CD1c-positive myeloid dendritic cell (primary cell): ENCODE measurements at regions not wholly inside any gene's neighbourhood (a gene's known extent, or its start where the extent isn't known, plus 50 kb on each side); places are given as distances from the start of the nearest gene placed in this dataset.

Experiments
- DNase-seq: peaks from one replicate; pipeline ENCODE4 v3.0.0-alpha.2; 2016; ENCODE audit errors: extremely low spot score

DNA sequence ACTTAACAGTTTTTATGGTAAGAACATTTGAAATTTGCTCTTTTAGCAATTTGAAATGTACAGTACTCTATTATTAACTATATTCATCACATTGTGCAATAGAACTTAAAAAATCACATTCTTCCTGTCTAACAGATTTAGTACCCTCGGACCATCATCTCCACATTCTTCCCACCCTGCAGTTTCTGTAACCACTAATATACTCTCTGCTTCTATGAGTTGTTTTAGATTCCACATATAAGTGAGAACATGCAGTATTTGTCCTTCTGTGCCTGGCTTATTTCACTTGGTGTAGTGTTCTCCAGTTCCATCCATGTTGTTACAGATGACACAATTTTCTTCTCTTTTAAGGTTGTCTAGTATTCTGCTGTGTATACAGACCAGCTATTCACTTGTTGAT is 88.9 kb upstream of the SEC61G start:
- DNase-seq = no peak

DNA sequence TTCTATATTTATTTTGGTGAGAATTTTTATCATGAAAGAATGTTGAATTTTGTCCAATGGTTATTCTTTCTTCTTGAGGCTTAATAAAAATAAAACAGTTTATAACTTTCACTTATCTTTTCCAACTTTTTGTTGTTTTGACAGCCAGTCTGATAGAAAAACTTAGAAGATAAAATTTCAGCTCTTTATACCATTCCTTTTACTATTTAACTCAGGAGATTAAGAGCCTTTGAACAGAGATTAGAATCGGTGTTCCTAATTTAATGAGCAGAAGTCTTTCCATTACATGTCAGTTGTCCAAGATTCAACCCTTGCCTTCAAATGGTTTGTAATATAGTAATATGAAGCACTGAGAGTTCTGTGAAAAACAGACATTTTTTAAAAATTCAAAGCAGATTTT is 97.8 kb upstream of the SEC61G start:
- DNase-seq = no peak

- no peak for DNase-seq
These were observed 98.3 kb upstream of the SEC61G start for GRCh38 chr7:54857294-54857693.

- no peak for DNase-seq
These were observed 99.1 kb upstream of the SEC61G start for GRCh38 chr7:54858008-54858692.

GRCh38 chr7:54859066-54859465 is 100.1 kb upstream of the SEC61G start:
- no peak for DNase-seq

- DNase-seq = no peak
These were observed 100.5 kb upstream of the SEC61G start for GRCh38 chr7:54859545-54859944.

- no peak for DNase-seq
These were observed 101.2 kb upstream of the SEC61G start for GRCh38 chr7:54860003-54860775.

DNA sequence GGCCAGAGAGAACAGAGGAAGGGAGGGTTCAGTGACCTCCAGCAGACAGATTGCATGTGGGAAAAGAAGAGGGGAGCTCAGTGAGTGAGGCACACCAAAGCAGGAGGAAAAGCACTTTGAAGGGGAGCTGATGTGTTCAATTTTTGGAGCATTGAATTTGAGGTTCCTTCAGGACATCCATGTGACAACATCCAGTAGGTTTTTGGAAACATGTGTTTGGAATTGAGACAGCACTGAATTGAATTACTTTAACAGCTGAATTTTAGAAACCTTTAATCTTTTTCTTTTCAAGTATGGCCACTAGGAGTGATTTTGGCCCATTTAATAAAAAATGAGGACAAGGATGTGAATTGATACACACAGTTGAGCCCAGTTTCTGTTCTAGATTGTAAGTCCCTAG is 101.8 kb upstream of the SEC61G start:
- no peak for DNase-seq

- no peak for DNase-seq
These were observed 105.7 kb upstream of the SEC61G start for GRCh38 chr7:54864663-54865062.

DNA sequence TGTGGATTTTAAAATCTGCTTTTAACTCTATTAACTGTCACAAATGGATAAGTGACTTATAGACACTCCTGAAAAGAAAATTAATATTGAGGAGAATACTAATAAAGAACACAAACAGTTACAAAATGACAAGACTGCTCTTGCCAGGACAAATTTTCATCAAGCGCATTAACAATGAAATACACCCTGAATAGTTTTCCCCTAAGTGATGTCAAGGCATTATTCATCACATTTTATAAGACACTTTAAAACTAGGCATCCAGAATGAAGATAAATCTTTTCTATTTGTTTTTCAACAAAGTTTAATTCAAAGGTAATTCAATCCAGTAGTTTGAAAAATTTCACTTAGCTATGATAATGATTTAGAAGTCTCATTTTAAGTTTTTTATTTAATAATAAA is 110.5 kb upstream of the SEC61G start:
- no peak for DNase-seq

DNA sequence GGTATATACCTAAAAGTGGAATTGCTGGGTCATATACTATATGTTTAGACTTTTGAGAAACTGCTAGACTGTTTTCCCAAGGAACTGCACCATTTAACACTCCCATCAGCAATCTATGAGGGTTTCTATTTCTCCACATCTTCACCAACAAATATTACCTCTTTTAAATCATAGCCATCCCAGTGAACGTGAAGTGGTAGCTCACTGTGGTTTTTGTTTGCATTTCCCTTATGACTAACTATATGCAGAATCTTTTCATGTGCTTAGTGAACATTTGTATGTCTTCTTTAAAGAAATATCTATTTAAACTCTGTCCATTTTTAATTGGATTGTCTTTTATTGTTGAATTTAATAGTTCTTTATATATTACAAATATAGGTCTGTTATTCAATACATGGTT is 115.8 kb upstream of the SEC61G start:
- DNase-seq = no peak

DNA sequence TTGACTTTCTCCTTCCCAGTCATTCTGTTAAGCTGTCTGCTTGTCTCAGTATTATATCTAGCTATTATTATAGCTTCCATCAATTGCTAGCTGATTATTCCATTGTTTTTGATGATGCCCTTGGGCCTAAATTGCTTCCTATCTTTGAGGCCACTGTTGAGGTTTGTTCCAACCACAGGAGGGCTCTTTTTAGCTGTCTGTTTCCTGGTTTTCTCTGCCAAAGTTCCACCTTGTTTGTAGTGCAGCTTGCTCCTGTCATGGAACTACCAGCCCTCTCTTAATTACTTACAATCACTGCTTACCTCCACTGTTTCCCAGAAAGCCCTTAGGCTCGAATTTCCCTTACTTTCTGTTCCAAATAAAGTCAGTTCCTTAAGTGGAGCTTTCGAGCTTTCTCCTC is 118.7 kb upstream of the SEC61G start:
- no peak for DNase-seq

- no peak for DNase-seq
These were observed 119.3 kb upstream of the SEC61G start for GRCh38 chr7:54878339-54878738.

GRCh38 chr7:54879776-54880175 is 120.8 kb upstream of the SEC61G start:
- DNase-seq = no peak

DNA sequence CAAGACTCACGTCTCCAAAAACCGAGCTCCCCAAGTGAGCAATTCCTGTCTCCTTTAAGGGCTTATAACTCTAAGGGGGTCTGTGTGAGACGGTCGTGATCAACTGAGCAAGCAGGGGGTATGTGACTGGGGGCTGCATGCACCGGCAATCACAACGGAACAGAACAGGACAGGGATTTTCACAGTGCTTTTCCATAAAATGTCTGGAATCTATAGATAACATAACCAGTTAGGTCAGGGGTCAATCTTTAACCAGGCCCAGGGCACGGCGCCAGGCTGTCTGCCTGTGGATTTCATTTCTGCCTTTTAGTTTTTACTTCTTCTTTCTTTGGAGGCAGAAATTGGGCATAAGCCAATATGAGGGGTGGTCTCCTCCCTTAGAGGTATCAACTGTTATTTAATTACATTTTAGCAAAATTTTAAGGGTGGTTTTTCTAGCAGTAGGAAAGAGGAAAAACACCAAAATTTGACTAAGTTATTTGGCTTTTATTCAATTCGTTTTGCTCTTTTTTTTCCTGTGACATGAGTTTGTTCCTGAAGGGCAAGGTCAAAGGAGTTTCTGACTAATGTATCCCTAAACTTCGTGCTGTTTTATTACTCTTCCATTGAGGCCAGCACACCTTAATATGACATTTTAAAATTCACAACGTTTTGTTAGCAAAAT is 121.4 kb upstream of the SEC61G start:
- no peak for DNase-seq

- DNase-seq = no peak
These were observed 123.0 kb upstream of the SEC61G start for GRCh38 chr7:54881816-54882520.

- no peak for DNase-seq
These were observed 123.7 kb upstream of the SEC61G start for GRCh38 chr7:54882694-54883093.

GRCh38 chr7:54883576-54883975 is 124.6 kb upstream of the SEC61G start:
- no peak for DNase-seq

DNA sequence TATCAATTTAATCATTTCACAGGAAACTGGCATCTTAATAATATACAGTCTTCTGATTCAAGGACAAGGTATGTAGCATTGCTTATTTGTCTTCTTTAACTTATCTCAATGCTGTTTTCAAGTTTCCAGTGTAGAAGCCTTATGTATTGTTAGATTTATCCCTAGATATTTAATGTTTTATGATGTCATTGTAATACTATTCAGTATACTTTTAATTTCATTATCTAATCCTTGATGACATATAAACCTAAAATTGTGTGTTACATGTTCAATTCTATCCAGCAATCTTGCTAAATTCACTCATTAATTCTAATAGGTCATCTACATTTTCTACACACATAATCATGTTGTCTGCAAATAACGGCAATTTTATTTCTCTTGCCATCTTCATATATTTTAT is 126.3 kb upstream of the SEC61G start:
- no peak for DNase-seq

- DNase-seq = no peak
These were observed 129.2 kb upstream of the SEC61G start for GRCh38 chr7:54888067-54888733.

- DNase-seq = no peak
These were observed 129.7 kb upstream of the SEC61G start for GRCh38 chr7:54888734-54889082.

- no peak for DNase-seq
These were observed 120.9 kb upstream of the EGFR start for GRCh38 chr7:54897891-54898290.
